GM12873 (cell line): ENCODE measurements at regions not wholly inside any gene's neighbourhood (a gene's known extent, or its start where the extent isn't known, plus 50 kb on each side); places are given as distances from the start of the nearest gene placed in this dataset.

Experiments
- TF ChIP-seq, protein P1 (sequence below): IDR thresholded peaks from 2 replicates; pipeline ENCODE4 v1.5.1; 2012; ENCODE audit warnings: low read depth, mild to moderate bottlenecking, moderate library complexity, low read length, control low read depth; ENCODE audit not compliant: insufficient read depth; ENCODE audit errors: missing control alignments

DNA sequence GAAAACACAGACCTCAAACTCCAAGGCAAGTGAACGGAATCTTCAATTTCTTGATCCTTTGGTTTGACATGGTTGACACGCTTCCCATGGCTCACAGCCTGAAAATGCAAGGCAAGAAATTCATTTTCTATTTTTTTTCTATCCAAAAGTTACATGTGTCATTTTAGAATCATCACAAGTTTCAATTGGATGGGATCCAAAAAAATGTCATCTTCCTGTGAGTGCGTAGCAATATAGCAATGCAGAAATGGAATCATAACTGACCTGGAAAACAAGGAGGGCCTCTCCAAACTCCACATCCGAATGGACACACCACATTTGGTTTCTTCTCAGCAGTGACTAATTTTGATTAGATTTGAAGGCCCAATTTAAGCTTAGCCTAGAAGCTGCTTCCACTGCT lies 175.8 kb upstream of the ATP11B start:
- TF ChIP-seq, protein P1, sequence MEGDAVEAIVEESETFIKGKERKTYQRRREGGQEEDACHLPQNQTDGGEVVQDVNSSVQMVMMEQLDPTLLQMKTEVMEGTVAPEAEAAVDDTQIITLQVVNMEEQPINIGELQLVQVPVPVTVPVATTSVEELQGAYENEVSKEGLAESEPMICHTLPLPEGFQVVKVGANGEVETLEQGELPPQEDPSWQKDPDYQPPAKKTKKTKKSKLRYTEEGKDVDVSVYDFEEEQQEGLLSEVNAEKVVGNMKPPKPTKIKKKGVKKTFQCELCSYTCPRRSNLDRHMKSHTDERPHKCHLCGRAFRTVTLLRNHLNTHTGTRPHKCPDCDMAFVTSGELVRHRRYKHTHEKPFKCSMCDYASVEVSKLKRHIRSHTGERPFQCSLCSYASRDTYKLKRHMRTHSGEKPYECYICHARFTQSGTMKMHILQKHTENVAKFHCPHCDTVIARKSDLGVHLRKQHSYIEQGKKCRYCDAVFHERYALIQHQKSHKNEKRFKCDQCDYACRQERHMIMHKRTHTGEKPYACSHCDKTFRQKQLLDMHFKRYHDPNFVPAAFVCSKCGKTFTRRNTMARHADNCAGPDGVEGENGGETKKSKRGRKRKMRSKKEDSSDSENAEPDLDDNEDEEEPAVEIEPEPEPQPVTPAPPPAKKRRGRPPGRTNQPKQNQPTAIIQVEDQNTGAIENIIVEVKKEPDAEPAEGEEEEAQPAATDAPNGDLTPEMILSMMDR: no peak

DNA sequence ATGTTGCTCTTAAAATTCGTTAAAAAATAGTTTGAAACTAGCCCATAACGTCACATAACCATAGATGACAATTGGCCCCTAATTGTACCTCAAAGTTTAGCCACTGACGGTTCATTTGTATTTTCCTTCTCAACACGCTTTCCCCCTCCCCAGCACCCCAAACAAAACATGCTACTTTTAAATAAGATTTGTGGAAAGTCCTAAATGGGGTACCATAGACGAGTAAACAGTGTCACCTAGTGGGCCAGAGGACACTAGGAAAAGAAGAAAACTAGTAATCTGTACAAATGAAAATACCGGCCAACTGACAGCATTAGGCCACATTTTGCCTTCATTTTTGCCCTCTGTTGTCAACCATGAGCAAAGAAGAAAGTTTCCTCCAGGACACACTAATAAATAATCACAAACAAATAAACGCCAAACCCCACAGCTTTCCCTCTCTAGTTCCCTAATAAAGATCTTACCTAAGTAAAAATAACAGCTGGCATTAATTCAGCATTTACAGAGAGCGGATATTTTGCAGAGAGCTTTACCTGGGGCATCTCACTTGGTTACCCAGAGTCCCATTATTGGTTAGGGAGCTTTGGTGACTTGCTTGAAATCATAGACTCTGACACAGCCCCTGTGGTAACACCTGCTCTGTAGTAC lies 175.1 kb upstream of the ATP11B start:
- TF ChIP-seq, protein P1: peak; percentile 53

DNA sequence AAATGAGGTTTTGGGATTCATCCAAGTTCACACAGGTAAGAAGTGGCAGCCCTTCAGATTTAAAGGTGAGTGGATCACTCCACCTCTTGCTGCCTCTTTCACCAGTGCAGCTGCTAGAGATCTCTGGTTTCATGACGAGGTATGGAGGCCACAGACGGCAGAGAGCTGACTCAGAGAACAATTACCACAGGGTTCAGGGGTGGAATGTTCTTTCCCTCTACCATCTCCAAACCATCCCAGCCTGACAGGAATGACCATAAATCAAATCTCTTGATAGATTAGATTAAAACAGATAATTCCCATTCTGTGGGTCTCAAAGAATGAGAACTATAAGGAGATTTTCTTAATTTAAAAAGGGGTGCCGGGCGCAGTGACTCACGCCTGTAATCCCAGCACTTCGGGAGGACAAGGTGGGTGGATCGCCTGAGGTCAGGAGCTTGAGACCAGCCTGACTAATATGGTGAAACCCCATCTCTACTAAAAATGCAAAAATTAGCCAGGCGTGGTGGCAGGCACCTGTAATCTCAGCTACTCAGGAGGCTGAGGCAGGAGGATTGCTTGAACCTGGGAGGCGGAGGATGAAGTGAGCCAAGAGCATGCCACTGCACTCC lies 174.2 kb upstream of the ATP11B start:
- TF ChIP-seq, protein P1: no peak

DNA sequence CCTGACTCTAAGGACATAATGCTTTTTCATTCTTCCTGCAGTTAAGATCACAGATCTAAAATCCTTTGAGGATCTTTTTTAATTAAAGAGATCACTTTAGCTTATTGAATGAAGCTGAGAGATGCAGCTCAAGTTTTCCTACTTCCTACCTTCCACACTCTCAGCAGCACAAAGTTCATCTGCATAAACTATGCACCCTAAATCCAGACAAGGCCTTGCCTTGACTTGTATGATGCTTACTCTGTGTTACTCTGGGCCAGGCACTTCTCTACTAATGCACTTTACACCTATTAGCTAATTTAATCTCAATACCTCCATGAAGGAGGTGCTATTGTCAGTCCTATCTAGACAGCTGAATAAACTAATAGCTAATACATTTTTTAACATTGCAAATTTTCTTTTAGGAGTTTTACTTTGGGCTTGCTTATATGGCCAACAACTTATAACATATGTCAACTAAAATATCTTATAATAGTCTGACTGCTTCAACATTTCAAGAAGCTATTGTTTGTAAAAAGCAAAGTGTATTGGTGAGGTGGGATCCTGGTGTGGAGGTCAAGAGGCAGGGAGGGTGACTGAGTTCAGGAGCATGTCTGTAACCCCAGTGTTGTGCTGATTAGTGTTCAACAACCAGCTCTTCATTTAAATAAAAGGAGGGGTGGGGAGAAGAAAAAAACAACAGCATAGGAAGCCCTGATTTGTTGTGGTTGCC lies 172.4 kb upstream of the ATP11B start:
- TF ChIP-seq, protein P1: no peak

DNA sequence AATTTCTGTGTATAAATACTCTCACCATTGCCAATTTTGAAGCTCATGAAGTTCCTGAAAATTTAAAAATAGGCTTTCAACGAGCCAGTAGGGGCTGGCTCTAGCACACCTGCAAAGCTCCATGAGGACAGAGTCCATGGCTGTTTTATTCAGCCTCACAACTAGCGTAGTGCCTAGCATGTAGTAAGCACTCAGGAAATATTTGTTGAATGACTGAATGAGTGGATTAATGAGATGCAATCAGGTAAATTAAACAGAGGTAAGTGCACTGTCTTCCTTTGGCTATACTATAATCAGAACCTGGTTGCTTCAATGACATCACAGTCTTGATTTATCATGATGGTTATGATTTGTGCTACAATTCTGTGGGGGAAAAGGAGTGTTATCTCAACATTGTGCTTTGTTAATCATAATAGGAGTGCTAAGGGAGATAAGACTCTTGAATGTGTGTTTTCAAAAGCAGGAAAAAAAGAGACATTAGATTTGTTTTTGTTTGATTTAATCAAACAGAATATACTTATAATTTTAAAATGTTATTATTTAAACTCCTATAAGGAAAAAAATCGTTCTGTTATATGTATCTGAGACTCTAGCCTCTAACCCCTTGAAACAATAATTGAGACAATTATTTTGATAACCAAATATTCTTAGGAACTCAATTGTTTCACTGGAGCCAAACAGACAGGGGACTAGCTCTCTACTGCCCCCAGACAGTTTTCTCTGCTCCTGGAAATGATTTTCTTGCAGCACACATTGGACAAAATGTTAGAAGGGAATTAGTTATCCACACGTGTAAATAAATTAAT lies 171.7 kb upstream of the ATP11B start:
- TF ChIP-seq, protein P1: peak; percentile 23

DNA sequence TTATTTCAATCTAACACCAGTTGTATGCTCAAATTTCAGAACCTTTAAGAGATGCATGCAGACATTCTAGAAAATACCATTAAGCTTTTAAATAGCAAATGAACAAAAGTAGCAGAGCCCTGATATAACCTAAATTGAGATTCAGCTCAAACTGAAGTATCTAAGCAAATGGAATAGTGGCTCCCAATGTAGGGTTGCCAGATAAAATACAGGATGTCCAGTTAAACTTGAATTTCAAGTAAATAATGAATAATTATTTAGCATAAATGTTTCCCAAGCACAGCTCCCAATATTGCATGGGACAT lies 171.1 kb upstream of the ATP11B start:
- TF ChIP-seq, protein P1: no peak
